Keratinocyte (primary cell): ENCODE measurements at regions not wholly inside any gene's neighbourhood (a gene's known extent, or its start where the extent isn't known, plus 50 kb on each side); places are given as distances from the start of the nearest gene placed in this dataset.

Experiments used
- DNase-seq: peaks from one replicate; pipeline ENCODE4 v3.0.0-alpha.2; 2011; ENCODE audit warnings: low read depth, missing footprints, low spot score
- FAIRE-seq: peaks from 2 replicates; lab custom pipeline; 2011; peaks lifted over from hg19 to GRCh38; lab: Jason Lieb, UNC
- H2AFZ ChIP-seq: 2 replicates; pipeline ENCODE4 v1.6.0; 2012; ENCODE audit warnings: low read length, control low read depth, inconsistent platforms; ENCODE audit not compliant: control insufficient read depth
- H3K27ac ChIP-seq: 2 replicates; pipeline ENCODE4 v1.5.1; 2011; ENCODE audit warnings: low read length; ENCODE audit not compliant: control insufficient read depth, insufficient read depth
- H3K27me3 ChIP-seq: 3 replicates; pipeline ENCODE4 v1.6.0; 2011; ENCODE audit warnings: low read length; ENCODE audit not compliant: control insufficient read depth, insufficient read depth; ENCODE audit errors: extremely low read depth
- H3K36me3 ChIP-seq, 2 experiments: 2 replicates in 1 of 2; 3 replicates in 1 of 2; pipeline ENCODE4 v1.5.1; 2011; ENCODE audit warnings: low read length in 2 of 2, mild to moderate bottlenecking in 1 of 2; ENCODE audit not compliant: control insufficient read depth in 2 of 2, insufficient read depth in 2 of 2; ENCODE audit errors: extremely low read depth in 1 of 2
- H3K4me1 ChIP-seq: 3 replicates; pipeline ENCODE4 v1.5.1; 2011; ENCODE audit warnings: low read length; ENCODE audit not compliant: control insufficient read depth, insufficient read depth; ENCODE audit errors: extremely low read depth
- H3K4me2 ChIP-seq: 3 replicates; pipeline ENCODE4 v1.6.0; 2011; ENCODE audit warnings: low read depth, low read length; ENCODE audit not compliant: control insufficient read depth, insufficient read depth; ENCODE audit errors: extremely low read depth
- H3K4me3 ChIP-seq, 3 experiments: fragments of 200-600 bp in 1 of 3; sonication (generic) in 1 of 3; 2 replicates in 2 of 3; 3 replicates in 1 of 3; pipeline ENCODE4 v1.5.1; 2011 to 2016; ENCODE audit warnings: low read length in 3 of 3, mild to moderate bottlenecking in 3 of 3, control low read depth in 2 of 3, inconsistent platforms in 1 of 3, low read depth in 1 of 3, mixed read lengths in 1 of 3, mixed run types in 1 of 3, moderate library complexity in 1 of 3; ENCODE audit not compliant: control insufficient read depth in 2 of 3, insufficient read depth in 2 of 3; ENCODE audit errors: extremely low read depth in 1 of 3
- H3K79me2 ChIP-seq: 2 replicates; pipeline ENCODE4 v1.6.0; 2012; ENCODE audit warnings: low read length; ENCODE audit not compliant: control insufficient read depth, insufficient read depth
- H3K9ac ChIP-seq: 3 replicates; pipeline ENCODE4 v1.6.0; 2011; ENCODE audit warnings: low read length; ENCODE audit not compliant: control insufficient read depth, insufficient read depth; ENCODE audit errors: extremely low read depth
- H3K9me1 ChIP-seq: 3 replicates; pipeline ENCODE4 v1.6.0; 2011; ENCODE audit warnings: low read length; ENCODE audit not compliant: control insufficient read depth, insufficient read depth; ENCODE audit errors: extremely low read depth
- H3K9me3 ChIP-seq: 2 replicates; pipeline ENCODE4 v1.5.1; 2012; ENCODE audit warnings: low read depth, low read length; ENCODE audit not compliant: control insufficient read depth
- H4K20me1 ChIP-seq: 3 replicates; pipeline ENCODE4 v1.6.0; 2011; ENCODE audit warnings: low read length; ENCODE audit not compliant: control insufficient read depth, insufficient read depth; ENCODE audit errors: extremely low read depth
- EZH2 ChIP-seq: IDR thresholded peaks from one replicate; pipeline ENCODE4 v1.6.1; 2012; ENCODE audit warnings: inconsistent platforms, mild to moderate bottlenecking, low read length, moderate library complexity
- dilution Hi-C: fragments of 300-500 bp; cut with MboI; formaldehyde crosslinking; loops from one replicate; pipeline ENCODE4 v1.7.0; 2020; ENCODE audit warnings: low sequenced_read_pairs; ENCODE audit not compliant: extremely low pct_ligation_motif_present
- TF ChIP-seq, protein P1 (sequence below), 3 experiments: IDR thresholded peaks in 1 of 3; conservative IDR thresholded peaks in 1 of 3; optimal IDR thresholded peaks in 1 of 3; 2 replicates in 2 of 3; 3 replicates in 1 of 3; pipeline versions ENCODE3 to v1.5.1; 2011; ENCODE audit warnings: low read length in 3 of 3, mild to moderate bottlenecking in 3 of 3, moderate library complexity in 2 of 3, control low read depth in 1 of 3, inconsistent platforms in 1 of 3; ENCODE audit not compliant: insufficient read depth in 2 of 3; ENCODE audit errors: extremely low read depth in 1 of 3

DNA sequence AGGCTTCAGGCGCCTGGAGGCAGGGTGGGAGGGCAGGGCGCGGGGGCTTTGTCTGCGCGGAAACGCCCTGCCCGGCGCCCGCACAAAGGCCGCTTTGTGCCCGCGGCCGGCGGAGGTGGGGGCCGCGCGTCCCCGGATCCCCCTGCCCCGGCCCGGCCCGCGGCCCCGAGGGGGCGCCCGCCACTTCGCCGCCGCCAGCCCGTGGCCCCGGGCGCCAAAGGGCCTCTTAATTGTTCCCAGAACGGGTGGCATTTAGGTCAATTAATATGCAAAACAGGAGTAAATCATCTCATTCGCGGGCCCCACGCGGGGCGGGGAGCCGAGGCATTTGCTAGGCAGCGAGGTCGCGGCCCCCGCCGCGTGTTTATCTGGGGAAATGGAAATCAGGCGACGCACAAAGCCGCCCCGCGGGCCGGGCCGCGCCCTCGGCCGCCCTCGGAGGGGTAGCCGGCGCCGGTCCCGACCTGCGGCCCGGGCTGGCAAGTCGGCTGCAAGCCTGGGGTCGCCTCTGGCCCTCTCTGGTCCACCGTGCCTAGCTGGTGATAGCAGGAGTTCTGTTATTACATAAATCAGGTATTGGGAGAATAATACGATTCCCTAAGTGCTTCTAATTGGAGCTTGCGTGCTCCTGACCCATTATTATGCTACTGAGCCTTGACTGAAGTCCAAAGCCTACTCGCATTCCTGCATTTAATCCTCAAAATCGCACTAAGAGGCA lies 148.2 kb upstream of the GLI2 start:
- DNase-seq (no peak), FAIRE-seq (no peak)
- Histone ChIP-seq H3K4me2 (peak overlapping the region; percentile 40), H3K9me1 (no peaks in the 10 kb centered on the region), H3K9ac (no peak overlapping the region), H2AFZ (no peak overlapping the region), H3K4me3 (no peak overlapping the region), H3K27me3 (peaks cover 6% of the 10 kb centered on the region), H3K9me3 (peaks cover 9% of the 10 kb centered on the region), H3K79me2 (no peaks in the 10 kb centered on the region), H3K27ac (no peak overlapping the region), H3K4me1 (peaks cover 16% of the 10 kb centered on the region), H4K20me1 (peaks cover 2% of the 10 kb centered on the region), H3K36me3 (no peaks in the 10 kb centered on the region)
- TF ChIP-seq, protein P1, sequence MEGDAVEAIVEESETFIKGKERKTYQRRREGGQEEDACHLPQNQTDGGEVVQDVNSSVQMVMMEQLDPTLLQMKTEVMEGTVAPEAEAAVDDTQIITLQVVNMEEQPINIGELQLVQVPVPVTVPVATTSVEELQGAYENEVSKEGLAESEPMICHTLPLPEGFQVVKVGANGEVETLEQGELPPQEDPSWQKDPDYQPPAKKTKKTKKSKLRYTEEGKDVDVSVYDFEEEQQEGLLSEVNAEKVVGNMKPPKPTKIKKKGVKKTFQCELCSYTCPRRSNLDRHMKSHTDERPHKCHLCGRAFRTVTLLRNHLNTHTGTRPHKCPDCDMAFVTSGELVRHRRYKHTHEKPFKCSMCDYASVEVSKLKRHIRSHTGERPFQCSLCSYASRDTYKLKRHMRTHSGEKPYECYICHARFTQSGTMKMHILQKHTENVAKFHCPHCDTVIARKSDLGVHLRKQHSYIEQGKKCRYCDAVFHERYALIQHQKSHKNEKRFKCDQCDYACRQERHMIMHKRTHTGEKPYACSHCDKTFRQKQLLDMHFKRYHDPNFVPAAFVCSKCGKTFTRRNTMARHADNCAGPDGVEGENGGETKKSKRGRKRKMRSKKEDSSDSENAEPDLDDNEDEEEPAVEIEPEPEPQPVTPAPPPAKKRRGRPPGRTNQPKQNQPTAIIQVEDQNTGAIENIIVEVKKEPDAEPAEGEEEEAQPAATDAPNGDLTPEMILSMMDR (optimal IDR thresholded peaks at IDR 0.05 in 1 of 3, IDR thresholded peaks at IDR 0.05 in 1 of 3, conservative IDR thresholded peaks at IDR 0.05 in 1 of 3; ENCODE audit: extremely low read depth in 1 of 3, insufficient read depth in 2 of 3, low read length in 3 of 3): no peak
- TF ChIP-seq EZH2: no peak
- dilution Hi-C loops: no loop called here

DNA sequence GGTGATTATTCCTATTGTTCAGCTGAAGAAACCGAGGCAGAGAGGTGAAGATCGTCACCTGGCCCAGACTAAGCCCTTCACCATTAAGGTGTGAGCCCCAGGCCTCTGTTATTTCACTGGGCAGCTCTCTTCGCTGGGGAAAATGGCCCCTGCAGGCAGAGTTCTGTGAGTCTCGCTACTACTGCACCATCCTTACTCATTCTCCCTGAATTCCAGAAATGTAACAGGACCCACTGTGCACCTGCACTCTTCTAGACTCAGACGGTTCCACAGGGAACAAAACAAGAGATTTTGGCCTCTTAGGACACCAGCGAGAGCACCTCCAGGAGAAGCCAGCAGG lies 147.7 kb upstream of the GLI2 start:
- H3K4me1 ChIP-seq: peaks cover 16% of the 10 kb centered on the region
- no peak overlapping the region for H3K9ac ChIP-seq
- peaks cover 6% of the 10 kb centered on the region for H3K27me3 ChIP-seq
- H3K27ac ChIP-seq: no peak overlapping the region
- DNase-seq (no peak), FAIRE-seq (no peak)
- H3K4me3 ChIP-seq: no peak overlapping the region
- H3K9me3 ChIP-seq: peaks cover 9% of the 10 kb centered on the region
- dilution Hi-C loops: no loop called here
- no peaks in the 10 kb centered on the region for H3K79me2 ChIP-seq
- TF ChIP-seq, protein P1 (optimal IDR thresholded peaks at IDR 0.05 in 1 of 3, IDR thresholded peaks at IDR 0.05 in 1 of 3, conservative IDR thresholded peaks at IDR 0.05 in 1 of 3; ENCODE audit: extremely low read depth in 1 of 3, insufficient read depth in 2 of 3, low read length in 3 of 3): no peak
- no peak for TF ChIP-seq EZH2
- no peak overlapping the region for H3K4me2 ChIP-seq
- H4K20me1 ChIP-seq: peaks cover 2% of the 10 kb centered on the region
- H2AFZ ChIP-seq: no peak overlapping the region
- no peaks in the 10 kb centered on the region for H3K9me1 ChIP-seq
- no peaks in the 10 kb centered on the region for H3K36me3 ChIP-seq
